Ishikawa (cell line): ENCODE measurements at regions not wholly inside any gene's neighbourhood (a gene's known extent, or its start where the extent isn't known, plus 50 kb on each side); places are given as distances from the start of the nearest gene placed in this dataset.

Experiments
- CEBPB ChIP-seq: IDR thresholded peaks from 2 replicates; pipeline ENCODE4 v1.6.1; 2012
- EP300 ChIP-seq: IDR thresholded peaks from 2 replicates; pipeline ENCODE4 v1.6.1; 2012; ENCODE audit warnings: borderline replicate concordance
- REST ChIP-seq: IDR thresholded peaks from 2 replicates; pipeline ENCODE4 v1.6.1; 2012; ENCODE audit warnings: low read depth, mild to moderate bottlenecking
- TAF1 ChIP-seq: IDR thresholded peaks from 2 replicates; pipeline ENCODE4 v1.6.1; 2012; ENCODE audit warnings: low read depth, mild to moderate bottlenecking
- TCF12 ChIP-seq: IDR thresholded peaks from 2 replicates; pipeline ENCODE4 v1.6.1; 2012; ENCODE audit warnings: low read depth
- TEAD4 ChIP-seq: IDR thresholded peaks from 2 replicates; pipeline ENCODE4 v1.6.1; 2012
- USF1 ChIP-seq: IDR thresholded peaks from 2 replicates; pipeline ENCODE4 v1.6.1; 2012

- TF ChIP-seq TEAD4 (no peak), CEBPB (no peak), TAF1 (no peak), USF1 (no peak), REST (no peak), EP300 (no peak), TCF12 (no peak)
These were observed 438.7 kb downstream of the MBD2 start for GRCh38 chr18:53785811-53786210.
